ENCODE measurements at regions not wholly inside any gene's neighbourhood (a gene's known extent, or its start where the extent isn't known, plus 50 kb on each side); places are given as distances from the start of the nearest gene placed in this dataset.
"Not testable (repeated sequence)": the region's sequence is repeated elsewhere in the genome, so short reads cannot be mapped to it uniquely, and the experiment has no call there.

DNA sequence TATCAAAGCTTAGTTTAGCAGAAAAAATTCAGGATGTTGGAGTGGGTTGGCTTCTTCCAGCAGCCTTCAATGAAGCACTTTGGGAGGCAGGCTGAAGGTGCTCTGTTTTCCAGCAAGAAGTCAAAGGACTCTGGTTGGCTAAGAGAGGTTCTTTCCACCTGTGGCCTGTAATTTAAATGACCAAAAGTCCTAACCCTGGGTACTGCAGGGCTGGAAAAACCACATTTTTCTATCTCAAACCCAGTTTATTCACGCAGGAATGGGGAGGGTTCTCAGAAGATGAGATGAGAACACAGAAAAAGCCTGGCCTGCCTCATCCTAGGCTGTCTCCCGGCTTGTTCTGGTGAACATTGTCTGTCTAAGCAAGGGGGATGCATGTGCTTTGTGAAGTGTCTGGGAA lies 68.6 kb upstream of the ZFHX3 start:
- DNase-seq (ENCODE audit: extremely low read depth, low read depth): no peak

GRCh38 chr16:73113336-73113735 lies 65.4 kb upstream of the ZFHX3 start:
- DNase-seq (ENCODE audit: extremely low read depth, low read depth): no peak

GRCh38 chr16:73108195-73108963 lies 60.5 kb upstream of the ZFHX3 start:
- no peak for DNase-seq (ENCODE audit: extremely low read depth, low read depth)

- no peak for DNase-seq (ENCODE audit: extremely low read depth, low read depth)
Measured at GRCh38 chr16:73107371-73107770, 59.4 kb upstream of the ZFHX3 start.

DNA sequence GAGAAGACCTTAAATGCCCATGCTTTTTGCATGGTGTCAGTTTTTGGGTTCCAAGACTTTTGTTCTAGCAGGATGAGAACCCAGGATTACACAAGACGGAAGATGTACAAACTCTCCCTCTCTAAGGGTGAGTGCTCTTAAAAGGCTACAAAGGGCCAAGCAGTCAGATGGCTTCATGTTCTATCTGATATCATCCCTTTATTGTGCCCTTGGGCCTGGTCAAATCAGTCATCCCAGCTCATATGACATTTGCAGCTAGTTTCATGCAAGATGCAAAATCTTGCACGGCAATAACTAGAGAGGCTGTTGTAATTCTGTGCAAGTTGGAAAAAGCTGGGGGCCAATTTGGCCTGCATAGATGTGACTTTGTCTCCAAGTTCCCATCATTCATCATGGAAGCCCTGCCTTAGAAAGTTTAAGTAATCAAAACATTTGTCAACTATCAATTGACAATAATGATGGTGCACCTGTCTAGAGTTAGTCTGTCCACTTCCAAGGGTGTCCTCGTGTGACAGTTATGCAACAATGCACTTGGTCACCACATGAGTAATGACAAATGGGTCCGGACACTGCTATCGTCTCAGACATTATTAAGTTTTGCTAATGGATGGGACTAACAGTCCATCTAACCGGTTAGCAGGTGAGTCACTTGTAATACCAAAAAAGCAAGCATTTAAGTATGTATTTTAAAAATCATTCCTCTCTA lies 58.6 kb upstream of the ZFHX3 start:
- DNase-seq (ENCODE audit: extremely low read depth, low read depth): no peak

DNA sequence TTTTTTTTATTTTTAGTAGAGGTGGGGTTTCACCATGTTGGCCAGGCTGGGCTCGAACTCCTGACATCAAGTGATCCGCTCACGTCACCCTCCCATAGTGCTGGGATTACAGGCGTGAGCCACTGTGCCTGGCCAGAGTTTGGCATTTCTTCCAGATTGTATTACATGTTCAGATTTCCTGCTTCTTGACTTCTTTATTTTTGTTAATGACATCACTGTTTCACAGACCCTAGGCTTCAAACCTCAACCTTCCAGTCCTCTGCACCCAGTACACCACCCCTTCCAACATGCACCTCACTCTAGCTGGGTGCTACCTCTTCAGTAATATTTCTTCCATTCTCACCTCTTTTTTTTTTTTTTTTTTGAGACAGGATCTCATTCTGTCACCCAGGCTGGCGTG lies 53.6 kb upstream of the ZFHX3 start:
- no peak for DNase-seq (ENCODE audit: extremely low read depth, low read depth)

DNA sequence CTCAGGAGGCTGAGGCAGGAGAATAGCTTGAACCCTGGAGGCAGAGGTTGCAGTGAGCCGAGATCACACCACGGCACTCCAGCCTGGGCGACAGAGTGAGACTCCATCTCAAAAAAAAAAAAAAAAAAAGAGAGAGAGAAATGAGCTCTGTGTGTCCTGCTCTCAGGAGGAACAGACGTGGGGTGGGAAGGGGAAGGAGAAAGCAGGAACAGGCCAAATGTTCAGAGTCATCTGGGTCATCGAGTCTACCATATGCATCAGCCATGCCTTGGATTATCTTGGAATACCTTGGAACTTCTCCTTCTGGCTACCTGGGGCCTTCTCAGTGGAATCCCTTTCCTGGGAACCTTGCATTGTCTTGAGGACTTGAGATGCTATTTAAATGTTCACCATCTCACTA lies 51.7 kb upstream of the ZFHX3 start:
- not testable (repeated sequence) for DNase-seq (ENCODE audit: extremely low read depth, low read depth)

Data from NCI-H460 (cell line).